ENCODE measurements at regions not wholly inside any gene's neighbourhood (a gene's known extent, or its start where the extent isn't known, plus 50 kb on each side); places are given as distances from the start of the nearest gene placed in this dataset.

- DNase-seq (ENCODE audit: low read depth): no peak
Observed at GRCh38 chr3:73867524-73867923, 242.8 kb upstream of the PDZRN3 start.

- DNase-seq (ENCODE audit: low read depth): no peak
Observed at GRCh38 chr3:73866846-73867245, 242.1 kb upstream of the PDZRN3 start.

GRCh38 chr3:73863546-73864079, 238.9 kb upstream of the PDZRN3 start:
- DNase-seq (ENCODE audit: low read depth): no peak

GRCh38 chr3:73855813-73856212, 231.1 kb upstream of the PDZRN3 start:
- DNase-seq (ENCODE audit: low read depth): no peak

GRCh38 chr3:73848173-73848906, 223.6 kb upstream of the PDZRN3 start:
- DNase-seq (ENCODE audit: low read depth): peak; percentile 34

GRCh38 chr3:73846951-73847350, 222.2 kb upstream of the PDZRN3 start:
- no peak for DNase-seq (ENCODE audit: low read depth)

- DNase-seq (ENCODE audit: low read depth): no peak
Observed at GRCh38 chr3:73839032-73839431, 214.3 kb upstream of the PDZRN3 start.

GRCh38 chr3:73835945-73836344, 211.2 kb upstream of the PDZRN3 start:
- DNase-seq (ENCODE audit: low read depth): no peak

GRCh38 chr3:73832426-73832825, 207.7 kb upstream of the PDZRN3 start:
- no peak for DNase-seq (ENCODE audit: low read depth)

- DNase-seq (ENCODE audit: low read depth): no peak
Observed at GRCh38 chr3:73828348-73828747, 203.6 kb upstream of the PDZRN3 start.

GRCh38 chr3:73827725-73828211, 203.0 kb upstream of the PDZRN3 start:
- DNase-seq (ENCODE audit: low read depth): peak; percentile 12

- DNase-seq (ENCODE audit: low read depth): no peak
Observed at GRCh38 chr3:73827204-73827603, 202.5 kb upstream of the PDZRN3 start.

GRCh38 chr3:73820896-73821295, 196.2 kb upstream of the PDZRN3 start:
- DNase-seq (ENCODE audit: low read depth): peak; percentile 32

- no peak for DNase-seq (ENCODE audit: low read depth)
Observed at GRCh38 chr3:73820431-73820830, 195.7 kb upstream of the PDZRN3 start.

- no peak for DNase-seq (ENCODE audit: low read depth)
Observed at GRCh38 chr3:73815966-73816365, 191.2 kb upstream of the PDZRN3 start.

GRCh38 chr3:73813692-73814292, 189.1 kb upstream of the PDZRN3 start:
- DNase-seq (ENCODE audit: low read depth): no peak

- DNase-seq (ENCODE audit: low read depth): peak; percentile 58
Observed at GRCh38 chr3:73813291-73813690, 188.6 kb upstream of the PDZRN3 start.

GRCh38 chr3:73812054-73812453, 187.3 kb upstream of the PDZRN3 start:
- DNase-seq (ENCODE audit: low read depth): no peak

GRCh38 chr3:73808862-73809509, 184.2 kb upstream of the PDZRN3 start:
- DNase-seq (ENCODE audit: low read depth): no peak

- peak; percentile 95 for DNase-seq (ENCODE audit: low read depth)
Observed at GRCh38 chr3:73805435-73805834, 180.7 kb upstream of the PDZRN3 start.

GRCh38 chr3:73804204-73804603, 179.5 kb upstream of the PDZRN3 start:
- no peak for DNase-seq (ENCODE audit: low read depth)

- no peak for DNase-seq (ENCODE audit: low read depth)
Observed at GRCh38 chr3:73801444-73801843, 176.7 kb upstream of the PDZRN3 start.

- DNase-seq (ENCODE audit: low read depth): no peak
Observed at GRCh38 chr3:73797311-73797710, 172.6 kb upstream of the PDZRN3 start.

Data from fibroblast of gingiva (primary cell).